Vagina (tissue), 2 donors: ENCODE measurements at regions not wholly inside any gene's neighbourhood (a gene's known extent, or its start where the extent isn't known, plus 50 kb on each side); places are given as distances from the start of the nearest gene placed in this dataset.

Experiments
- DNase-seq, 2 donors: peaks; one replicate each; pipeline ENCODE4 v3.0.0-alpha.2; 2017; ENCODE audit errors: extremely low spot score in 2 of 2
- H3K27ac ChIP-seq: fragments of 200-600 bp; sonication (generic); one replicate; pipeline ENCODE4 v1.5.1; 2019
- H3K27me3 ChIP-seq: fragments of 200-600 bp; sonication (generic); one replicate; pipeline ENCODE4 v1.5.1; 2019
- H3K36me3 ChIP-seq, 2 donors: fragments of 200-600 bp; sonication (generic); one replicate each; pipeline ENCODE4 v1.5.1; 2017 to 2019
- H3K4me1 ChIP-seq: fragments of 200-600 bp; sonication (generic); one replicate; pipeline ENCODE4 v1.5.1; 2019
- H3K4me3 ChIP-seq, 2 donors: fragments of 200-600 bp; sonication (generic); 1 replicate in 1 of 2; 2 replicates in 1 of 2; pipeline ENCODE4 v1.5.1; 2016 to 2019
- H3K9me3 ChIP-seq: fragments of 200-600 bp; sonication (generic); one replicate; pipeline ENCODE4 v1.5.1; 2019
- CTCF ChIP-seq, 3 experiments: fragments of 450-650 bp in 2 of 3; fragments of 200-600 bp in 1 of 3; sonication (generic) in 1 of 3; IDR thresholded peaks; one replicate each; pipeline ENCODE4 v1.5.1; 2017 to 2019; ENCODE audit warnings: antibody characterized with exemption in 3 of 3, mild to moderate bottlenecking in 2 of 3, moderate library complexity in 2 of 3
- POLR2A ChIP-seq, 2 donors: fragments of 450-650 bp; IDR thresholded peaks; one replicate each; pipeline ENCODE4 v1.6.1; 2017; ENCODE audit warnings: antibody characterized with exemption in 2 of 2, mild to moderate bottlenecking in 2 of 2, moderate library complexity in 2 of 2
- POLR2AphosphoS5 ChIP-seq, 2 donors: sonication (generic); formaldehyde crosslinking; IDR thresholded peaks; one replicate each; pipeline ENCODE4 v1.9.0; 2017; ENCODE audit warnings: antibody characterized with exemption in 2 of 2, mild to moderate bottlenecking in 2 of 2, low read depth in 1 of 2; ENCODE audit not compliant: insufficient read depth in 1 of 2
- intact Hi-C: fragments of 100-400 bp; cut with DNase I; formaldehyde crosslinking; loops from one replicate; pipeline ENCODE4 v1.15.1; 2023

- H3K9me3 ChIP-seq: no peaks in the 10 kb centered on the region
- TF ChIP-seq POLR2A (IDR thresholded peaks at IDR 0.05) (no peak), CTCF (IDR thresholded peaks at IDR 0.05) (no peak), POLR2AphosphoS5 (IDR thresholded peaks at IDR 0.05; ENCODE audit: insufficient read depth in 1 of 2, low read depth in 1 of 2) (no peak)
- intact Hi-C loops: no loop called here
- H3K36me3 ChIP-seq: no peaks in the 10 kb centered on the region
- DNase-seq: no peak
- H3K4me1 ChIP-seq: no peaks in the 10 kb centered on the region
- no peaks in the 10 kb centered on the region for H3K27me3 ChIP-seq
- no peak overlapping the region for H3K4me3 ChIP-seq
- no peak overlapping the region for H3K27ac ChIP-seq
These were observed 882.9 kb upstream of the ZEB2 start for GRCh38 chr2:145402706-145403277.

GRCh38 chr2:145399131-145399530, 879.2 kb upstream of the ZEB2 start:
- no peak overlapping the region for H3K4me3 ChIP-seq
- H3K36me3 ChIP-seq: no peaks in the 10 kb centered on the region
- H3K9me3 ChIP-seq: no peaks in the 10 kb centered on the region
- H3K27ac ChIP-seq: no peak overlapping the region
- DNase-seq: no peak
- intact Hi-C loops: no loop called here
- TF ChIP-seq POLR2A (IDR thresholded peaks at IDR 0.05) (no peak), POLR2AphosphoS5 (IDR thresholded peaks at IDR 0.05; ENCODE audit: insufficient read depth in 1 of 2, low read depth in 1 of 2) (no peak), CTCF (IDR thresholded peaks at IDR 0.05) (no peak)
- no peaks in the 10 kb centered on the region for H3K27me3 ChIP-seq
- H3K4me1 ChIP-seq: no peaks in the 10 kb centered on the region

- DNase-seq: no peak
- Histone ChIP-seq H3K36me3 (no peaks in the 10 kb centered on the region), H3K27me3 (no peaks in the 10 kb centered on the region), H3K4me1 (no peaks in the 10 kb centered on the region), H3K27ac (no peak overlapping the region), H3K4me3 (no peak overlapping the region), H3K9me3 (no peaks in the 10 kb centered on the region)
- TF ChIP-seq CTCF (IDR thresholded peaks at IDR 0.05) (no peak), POLR2AphosphoS5 (IDR thresholded peaks at IDR 0.05; ENCODE audit: insufficient read depth in 1 of 2, low read depth in 1 of 2) (no peak), POLR2A (IDR thresholded peaks at IDR 0.05) (no peak)
- intact Hi-C loops: no loop called here
These were observed 874.3 kb upstream of the ZEB2 start for GRCh38 chr2:145394181-145394580.

GRCh38 chr2:145386973-145387372, 867.1 kb upstream of the ZEB2 start:
- intact Hi-C loops: no loop called here
- Histone ChIP-seq H3K4me3 (no peak overlapping the region), H3K36me3 (no peaks in the 10 kb centered on the region), H3K27ac (no peak overlapping the region), H3K9me3 (no peaks in the 10 kb centered on the region), H3K27me3 (no peaks in the 10 kb centered on the region), H3K4me1 (no peaks in the 10 kb centered on the region)
- TF ChIP-seq POLR2AphosphoS5 (IDR thresholded peaks at IDR 0.05; ENCODE audit: insufficient read depth in 1 of 2, low read depth in 1 of 2): no peak
- no peak for TF ChIP-seq POLR2A (IDR thresholded peaks at IDR 0.05)
- no peak for TF ChIP-seq CTCF (IDR thresholded peaks at IDR 0.05)
- no peak for DNase-seq

- H3K4me1 ChIP-seq: no peaks in the 10 kb centered on the region
- no peaks in the 10 kb centered on the region for H3K36me3 ChIP-seq
- DNase-seq: no peak
- no peaks in the 10 kb centered on the region for H3K9me3 ChIP-seq
- H3K27ac ChIP-seq: no peak overlapping the region
- intact Hi-C loops: no loop called here
- no peaks in the 10 kb centered on the region for H3K27me3 ChIP-seq
- no peak overlapping the region for H3K4me3 ChIP-seq
- no peak for TF ChIP-seq POLR2AphosphoS5 (IDR thresholded peaks at IDR 0.05; ENCODE audit: insufficient read depth in 1 of 2, low read depth in 1 of 2)
These were observed 864.0 kb upstream of the ZEB2 start for GRCh38 chr2:145383961-145384360.
